NCI-H82 (cell line): ENCODE measurements at regions not wholly inside any gene's neighbourhood (a gene's known extent, or its start where the extent isn't known, plus 50 kb on each side); places are given as distances from the start of the nearest gene placed in this dataset.

Experiments used
- DNase-seq: peaks from one replicate; lab custom pipeline; 2025; lab: John Stamatoyannopoulos, UW

- no peak for DNase-seq
These were observed 190.7 kb downstream of the CD47 start for GRCh38 chr3:107899990-107900651.

- no peak for DNase-seq
These were observed 193.3 kb downstream of the CD47 start for GRCh38 chr3:107897471-107898061.

- no peak for DNase-seq
These were observed 195.8 kb downstream of the CD47 start for GRCh38 chr3:107894998-107895397.

- DNase-seq, result peak; percentile 63
These were observed 197.7 kb downstream of the CD47 start for GRCh38 chr3:107892955-107893624.

GRCh38 chr3:107884719-107885460, 205.9 kb downstream of the CD47 start:
- no peak for DNase-seq

GRCh38 chr3:107884028-107884427, 206.8 kb downstream of the CD47 start:
- no peak for DNase-seq

- no peak for DNase-seq
These were observed 207.9 kb downstream of the CD47 start for GRCh38 chr3:107882881-107883280.

GRCh38 chr3:107882261-107882660, 208.6 kb downstream of the CD47 start:
- no peak for DNase-seq

- no peak for DNase-seq
These were observed 209.3 kb downstream of the CD47 start for GRCh38 chr3:107881509-107881908.

GRCh38 chr3:107880702-107881101, 210.1 kb downstream of the CD47 start:
- DNase-seq, result no peak

- no peak for DNase-seq
These were observed 212.9 kb downstream of the CD47 start for GRCh38 chr3:107877936-107878335.

- DNase-seq, result no peak
These were observed 219.7 kb downstream of the CD47 start for GRCh38 chr3:107870943-107871638.

GRCh38 chr3:107870096-107870495, 220.7 kb downstream of the CD47 start:
- DNase-seq, result no peak

GRCh38 chr3:107868449-107868848, 222.4 kb downstream of the CD47 start:
- no peak for DNase-seq

GRCh38 chr3:107861904-107862303, 228.9 kb downstream of the CD47 start:
- DNase-seq, result no peak

GRCh38 chr3:107861422-107861821, 229.4 kb downstream of the CD47 start:
- DNase-seq, result no peak
